K562 (cell line): ENCODE measurements at regions not wholly inside any gene's neighbourhood (a gene's known extent, or its start where the extent isn't known, plus 50 kb on each side); places are given as distances from the start of the nearest gene placed in this dataset.

Experiments used
- EHMT2 ChIP-seq: fragments of 450-650 bp; IDR thresholded peaks from 2 replicates; pipeline ENCODE4 v1.6.1; 2018; ENCODE audit warnings: antibody characterized with exemption
- FOS ChIP-seq: IDR thresholded peaks from 3 replicates; pipeline ENCODE4 v1.6.1; 2011; ENCODE audit not compliant: insufficient read length; ENCODE audit errors: extremely low read depth
- GABPB2 ChIP-seq: fragments of 250-450 bp; sonication (Bioruptor Pico); conservative IDR thresholded peaks from 2 replicates; pipeline ENCODE4 v1.5.1; 2021; ENCODE audit warnings: mild to moderate bottlenecking
- HNRNPK ChIP-seq: fragments of 200-400 bp; formaldehyde crosslinking; IDR thresholded peaks from one replicate; pipeline ENCODE4 v1.6.1; 2018; ENCODE audit warnings: mild to moderate bottlenecking, low read depth, low read length; ENCODE audit not compliant: poor library complexity, severe bottlenecking
- IRF2 ChIP-seq: sonication (generic); formaldehyde crosslinking; IDR thresholded peaks from 2 replicates; pipeline ENCODE4 v1.8.1; 2022; ENCODE audit warnings: mild to moderate bottlenecking, missing genetic modification reagents
- KLF6 ChIP-seq: fragments of 250-450 bp; sonication (Bioruptor Pico); IDR thresholded peaks from 2 replicates; pipeline ENCODE4 v1.4.0; 2020; ENCODE audit warnings: mild to moderate bottlenecking, moderate library complexity, borderline replicate concordance
- L3MBTL2 ChIP-seq: fragments of 450-650 bp; IDR thresholded peaks from 2 replicates; pipeline ENCODE4 v1.6.1; 2016; ENCODE audit warnings: mild to moderate bottlenecking, moderate library complexity
- MAZ ChIP-seq, 2 experiments: fragments of 450-650 bp in 1 of 2; sonication (generic) in 1 of 2; formaldehyde crosslinking; IDR thresholded peaks in 1 of 2; conservative IDR thresholded peaks in 1 of 2; 2 replicates each; pipeline versions ENCODE4 v1.4.0 to v1.5.0; 2020; ENCODE audit warnings: mild to moderate bottlenecking in 1 of 2, missing genetic modification reagents in 1 of 2
- SMARCE1 ChIP-seq: fragments of 450-650 bp; IDR thresholded peaks from 2 replicates; pipeline ENCODE4 v1.7.1; 2016; ENCODE audit warnings: mild to moderate bottlenecking
- TAF7 ChIP-seq: fragments of 450-650 bp; IDR thresholded peaks from 2 replicates; pipeline ENCODE4 v1.6.1; 2016; ENCODE audit warnings: missing genetic modification characterization, missing compliant biosample characterization
- TF ChIP-seq, protein P1 (sequence below): fragments of 450-650 bp; formaldehyde crosslinking; IDR thresholded peaks from 2 replicates; pipeline ENCODE4 v1.4.0; 2020; ENCODE audit warnings: mild to moderate bottlenecking, moderate library complexity
- TF ChIP-seq, protein P2 (sequence below): fragments of 450-650 bp; formaldehyde crosslinking; IDR thresholded peaks from 2 replicates; pipeline ENCODE4 v1.4.0; 2022; ENCODE audit warnings: missing genetic modification characterization
- TF ChIP-seq, protein P3 (sequence below): sonication (generic); formaldehyde crosslinking; IDR thresholded peaks from 2 replicates; pipeline ENCODE4 v1.8.0; 2022; ENCODE audit warnings: mild to moderate bottlenecking, missing genetic modification reagents
- TF ChIP-seq, protein P4 (sequence below), 2 experiments: IDR thresholded peaks in 1 of 2; conservative IDR thresholded peaks in 1 of 2; 2 replicates each; pipeline ENCODE4 v1.6.1; 2016; ENCODE audit warnings: low read depth in 2 of 2, mild to moderate bottlenecking in 1 of 2, missing compliant biosample characterization in 1 of 2, missing genetic modification characterization in 1 of 2, moderate library complexity in 1 of 2
- TF ChIP-seq, protein P5 (sequence below), 3 experiments: fragments of 200-800 bp in 1 of 3; fragments of 250-450 bp in 1 of 3; fragments of 450-650 bp in 1 of 3; sonication (Bioruptor Pico) in 1 of 3; sonication (Bioruptor generic) in 1 of 3; formaldehyde crosslinking in 1 of 3; IDR thresholded peaks; 2 replicates each; pipeline versions ENCODE4 v1.6.1 to v1.8.0; 2016 to 2022; ENCODE audit warnings: mild to moderate bottlenecking in 2 of 3, missing genetic modification characterization in 2 of 3, missing compliant biosample characterization in 1 of 3, moderate library complexity in 1 of 3
- TF ChIP-seq, protein P6 (sequence below): sonication (generic); IDR thresholded peaks from 2 replicates; pipeline ENCODE4 v1.6.1; 2016

DNA sequence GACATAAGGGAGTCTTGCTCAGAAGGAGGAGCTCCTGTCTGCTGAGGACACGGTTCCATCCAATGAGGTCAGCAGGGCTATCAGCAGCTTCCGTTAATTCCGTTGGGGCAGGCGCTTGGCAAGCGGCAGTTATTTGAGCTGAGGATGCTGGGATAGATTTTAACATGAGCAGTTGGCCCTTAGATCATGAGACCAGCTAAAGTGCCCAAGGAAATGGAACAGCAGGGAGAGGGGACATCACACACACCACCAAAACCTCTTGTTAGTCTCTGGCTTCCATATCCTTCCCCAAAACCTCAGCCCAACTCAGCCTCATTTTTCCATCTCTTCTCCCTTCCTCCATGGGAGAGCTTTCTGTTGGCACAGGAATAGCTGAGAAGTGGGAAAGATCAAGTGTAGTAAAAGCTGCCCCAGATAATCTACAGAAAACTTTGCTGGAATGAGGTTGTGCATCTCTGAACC lies 138.7 kb upstream of the PZP start (continued):
- TF ChIP-seq, protein P1, sequence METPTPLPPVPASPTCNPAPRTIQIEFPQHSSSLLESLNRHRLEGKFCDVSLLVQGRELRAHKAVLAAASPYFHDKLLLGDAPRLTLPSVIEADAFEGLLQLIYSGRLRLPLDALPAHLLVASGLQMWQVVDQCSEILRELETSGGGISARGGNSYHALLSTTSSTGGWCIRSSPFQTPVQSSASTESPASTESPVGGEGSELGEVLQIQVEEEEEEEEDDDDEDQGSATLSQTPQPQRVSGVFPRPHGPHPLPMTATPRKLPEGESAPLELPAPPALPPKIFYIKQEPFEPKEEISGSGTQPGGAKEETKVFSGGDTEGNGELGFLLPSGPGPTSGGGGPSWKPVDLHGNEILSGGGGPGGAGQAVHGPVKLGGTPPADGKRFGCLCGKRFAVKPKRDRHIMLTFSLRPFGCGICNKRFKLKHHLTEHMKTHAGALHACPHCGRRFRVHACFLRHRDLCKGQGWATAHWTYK (CRISPR knock-in tag): peak; percentile 68; the same call in 1 of the 2 replicates
- peak; percentile 52; the same call in 1 of the 2 replicates for TF ChIP-seq KLF6
- TF ChIP-seq, protein P2, sequence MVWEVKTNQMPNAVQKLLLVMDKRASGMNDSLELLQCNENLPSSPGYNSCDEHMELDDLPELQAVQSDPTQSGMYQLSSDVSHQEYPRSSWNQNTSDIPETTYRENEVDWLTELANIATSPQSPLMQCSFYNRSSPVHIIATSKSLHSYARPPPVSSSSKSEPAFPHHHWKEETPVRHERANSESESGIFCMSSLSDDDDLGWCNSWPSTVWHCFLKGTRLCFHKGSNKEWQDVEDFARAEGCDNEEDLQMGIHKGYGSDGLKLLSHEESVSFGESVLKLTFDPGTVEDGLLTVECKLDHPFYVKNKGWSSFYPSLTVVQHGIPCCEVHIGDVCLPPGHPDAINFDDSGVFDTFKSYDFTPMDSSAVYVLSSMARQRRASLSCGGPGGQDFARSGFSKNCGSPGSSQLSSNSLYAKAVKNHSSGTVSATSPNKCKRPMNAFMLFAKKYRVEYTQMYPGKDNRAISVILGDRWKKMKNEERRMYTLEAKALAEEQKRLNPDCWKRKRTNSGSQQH (CRISPR knock-in tag): peak; percentile 34; the same call in 1 of the 2 replicates
- TF ChIP-seq, protein P3, sequence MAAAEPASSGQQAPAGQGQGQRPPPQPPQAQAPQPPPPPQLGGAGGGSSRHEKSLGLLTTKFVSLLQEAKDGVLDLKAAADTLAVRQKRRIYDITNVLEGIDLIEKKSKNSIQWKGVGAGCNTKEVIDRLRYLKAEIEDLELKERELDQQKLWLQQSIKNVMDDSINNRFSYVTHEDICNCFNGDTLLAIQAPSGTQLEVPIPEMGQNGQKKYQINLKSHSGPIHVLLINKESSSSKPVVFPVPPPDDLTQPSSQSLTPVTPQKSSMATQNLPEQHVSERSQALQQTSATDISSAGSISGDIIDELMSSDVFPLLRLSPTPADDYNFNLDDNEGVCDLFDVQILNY (CRISPR knock-in tag): no peak
- TF ChIP-seq MAZ (CRISPR knock-in tag; conservative IDR thresholded peaks at IDR 0.05 in 1 of 2, IDR thresholded peaks at IDR 0.05 in 1 of 2): no peak
- TF ChIP-seq SMARCE1: no peak
- TF ChIP-seq HNRNPK: no peak
- TF ChIP-seq, protein P4, sequence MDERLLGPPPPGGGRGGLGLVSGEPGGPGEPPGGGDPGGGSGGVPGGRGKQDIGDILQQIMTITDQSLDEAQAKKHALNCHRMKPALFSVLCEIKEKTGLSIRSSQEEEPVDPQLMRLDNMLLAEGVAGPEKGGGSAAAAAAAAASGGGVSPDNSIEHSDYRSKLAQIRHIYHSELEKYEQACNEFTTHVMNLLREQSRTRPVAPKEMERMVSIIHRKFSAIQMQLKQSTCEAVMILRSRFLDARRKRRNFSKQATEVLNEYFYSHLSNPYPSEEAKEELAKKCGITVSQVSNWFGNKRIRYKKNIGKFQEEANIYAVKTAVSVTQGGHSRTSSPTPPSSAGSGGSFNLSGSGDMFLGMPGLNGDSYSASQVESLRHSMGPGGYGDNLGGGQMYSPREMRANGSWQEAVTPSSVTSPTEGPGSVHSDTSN (CRISPR knock-in tag; IDR thresholded peaks at IDR 0.05; ENCODE audit: low read depth): no peak
- TF ChIP-seq, protein P4 (tag; conservative IDR thresholded peaks at IDR 0.05; ENCODE audit: low read depth): no peak
- TF ChIP-seq, protein P5, sequence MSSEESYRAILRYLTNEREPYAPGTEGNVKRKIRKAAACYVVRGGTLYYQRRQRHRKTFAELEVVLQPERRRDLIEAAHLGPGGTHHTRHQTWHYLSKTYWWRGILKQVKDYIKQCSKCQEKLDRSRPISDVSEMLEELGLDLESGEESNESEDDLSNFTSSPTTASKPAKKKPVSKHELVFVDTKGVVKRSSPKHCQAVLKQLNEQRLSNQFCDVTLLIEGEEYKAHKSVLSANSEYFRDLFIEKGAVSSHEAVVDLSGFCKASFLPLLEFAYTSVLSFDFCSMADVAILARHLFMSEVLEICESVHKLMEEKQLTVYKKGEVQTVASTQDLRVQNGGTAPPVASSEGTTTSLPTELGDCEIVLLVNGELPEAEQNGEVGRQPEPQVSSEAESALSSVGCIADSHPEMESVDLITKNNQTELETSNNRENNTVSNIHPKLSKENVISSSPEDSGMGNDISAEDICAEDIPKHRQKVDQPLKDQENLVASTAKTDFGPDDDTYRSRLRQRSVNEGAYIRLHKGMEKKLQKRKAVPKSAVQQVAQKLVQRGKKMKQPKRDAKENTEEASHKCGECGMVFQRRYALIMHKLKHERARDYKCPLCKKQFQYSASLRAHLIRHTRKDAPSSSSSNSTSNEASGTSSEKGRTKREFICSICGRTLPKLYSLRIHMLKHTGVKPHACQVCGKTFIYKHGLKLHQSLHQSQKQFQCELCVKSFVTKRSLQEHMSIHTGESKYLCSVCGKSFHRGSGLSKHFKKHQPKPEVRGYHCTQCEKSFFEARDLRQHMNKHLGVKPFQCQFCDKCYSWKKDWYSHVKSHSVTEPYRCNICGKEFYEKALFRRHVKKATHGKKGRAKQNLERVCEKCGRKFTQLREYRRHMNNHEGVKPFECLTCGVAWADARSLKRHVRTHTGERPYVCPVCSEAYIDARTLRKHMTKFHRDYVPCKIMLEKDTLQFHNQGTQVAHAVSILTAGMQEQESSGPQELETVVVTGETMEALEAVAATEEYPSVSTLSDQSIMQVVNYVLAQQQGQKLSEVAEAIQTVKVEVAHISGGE (CRISPR knock-in tag; IDR thresholded peaks at IDR 0.05): peak in 1 of 3 experiments; percentile 45; a peak in 1 of 6 replicates
- TF ChIP-seq EHMT2: no peak
- TF ChIP-seq FOS: no peak
- TF ChIP-seq, protein P6, sequence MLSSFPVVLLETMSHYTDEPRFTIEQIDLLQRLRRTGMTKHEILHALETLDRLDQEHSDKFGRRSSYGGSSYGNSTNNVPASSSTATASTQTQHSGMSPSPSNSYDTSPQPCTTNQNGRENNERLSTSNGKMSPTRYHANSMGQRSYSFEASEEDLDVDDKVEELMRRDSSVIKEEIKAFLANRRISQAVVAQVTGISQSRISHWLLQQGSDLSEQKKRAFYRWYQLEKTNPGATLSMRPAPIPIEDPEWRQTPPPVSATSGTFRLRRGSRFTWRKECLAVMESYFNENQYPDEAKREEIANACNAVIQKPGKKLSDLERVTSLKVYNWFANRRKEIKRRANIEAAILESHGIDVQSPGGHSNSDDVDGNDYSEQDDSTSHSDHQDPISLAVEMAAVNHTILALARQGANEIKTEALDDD: no peak
- no peak for TF ChIP-seq IRF2
- TF ChIP-seq TAF7 (tag): no peak
- no peak for TF ChIP-seq GABPB2 (CRISPR knock-in tag)
- TF ChIP-seq L3MBTL2: peak; percentile 30; the same call in 1 of the 2 replicates
